SJCRH30 (cell line): ENCODE measurements at regions not wholly inside any gene's neighbourhood (a gene's known extent, or its start where the extent isn't known, plus 50 kb on each side); places are given as distances from the start of the nearest gene placed in this dataset.
A peak's percentile ranks its signal among the peaks of the same experiment; 100 is the strongest.
"Not testable (repeated sequence)": the region's sequence is repeated elsewhere in the genome, so short reads cannot be mapped to it uniquely, and the experiment has no call there.

ENCODE experiments used
- DNase-seq, 2 experiments: peaks; one replicate each; pipeline ENCODE4 v3.0.0-alpha.2; 2015 to 2020
- H3K27ac ChIP-seq: fragments of 250-450 bp; sonication (Bioruptor Pico); 2 replicates; pipeline ENCODE4 v1.5.1; 2020; ENCODE audit warnings: mild to moderate bottlenecking, moderate library complexity
- H3K27me3 ChIP-seq: fragments of 250-450 bp; sonication (Bioruptor Pico); 2 replicates; pipeline ENCODE4 v1.5.1; 2020; ENCODE audit warnings: mild to moderate bottlenecking, moderate library complexity
- H3K36me3 ChIP-seq: fragments of 250-450 bp; sonication (Bioruptor Pico); 2 replicates; pipeline ENCODE4 v1.5.1; 2020; ENCODE audit warnings: mild to moderate bottlenecking, moderate library complexity
- H3K4me1 ChIP-seq: fragments of 250-450 bp; sonication (Bioruptor Pico); 2 replicates; pipeline ENCODE4 v1.5.1; 2020; ENCODE audit warnings: mild to moderate bottlenecking, moderate library complexity
- H3K4me3 ChIP-seq: fragments of 250-450 bp; sonication (Bioruptor Pico); 2 replicates; pipeline ENCODE4 v1.5.1; 2020; ENCODE audit warnings: mild to moderate bottlenecking, moderate library complexity
- H3K9me3 ChIP-seq: fragments of 250-450 bp; sonication (Bioruptor Pico); replicated peaks from 2 replicates; pipeline ENCODE4 v1.5.1; 2020; ENCODE audit warnings: mild to moderate bottlenecking, moderate library complexity

DNA sequence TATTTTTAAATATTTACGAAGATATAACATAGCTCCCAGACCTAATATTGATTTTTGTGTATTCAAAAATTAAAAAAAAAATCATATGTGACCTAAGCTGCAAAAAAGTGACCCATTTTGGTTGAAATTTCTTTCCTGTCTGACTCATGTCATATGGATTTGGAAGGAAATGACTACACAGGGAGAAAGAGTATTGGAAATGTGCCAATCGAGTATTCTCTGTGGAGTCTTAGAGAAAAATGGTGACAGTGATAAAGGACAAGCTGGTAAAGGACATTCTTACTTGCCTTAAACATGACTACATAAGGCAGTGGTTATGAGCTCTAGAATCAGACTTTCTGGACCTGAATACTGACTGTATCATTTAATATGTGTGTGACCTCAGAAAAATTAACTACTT is 262.9 kb upstream of the PTPRD start:
- DNase-seq: no peak
- Histone ChIP-seq H3K4me3 (no peak overlapping the region), H3K9me3 (no peaks in the 10 kb centered on the region), H3K27me3 (no peaks in the 10 kb centered on the region), H3K27ac (no peak overlapping the region), H3K4me1 (no peaks in the 10 kb centered on the region), H3K36me3 (no peaks in the 10 kb centered on the region)

DNA sequence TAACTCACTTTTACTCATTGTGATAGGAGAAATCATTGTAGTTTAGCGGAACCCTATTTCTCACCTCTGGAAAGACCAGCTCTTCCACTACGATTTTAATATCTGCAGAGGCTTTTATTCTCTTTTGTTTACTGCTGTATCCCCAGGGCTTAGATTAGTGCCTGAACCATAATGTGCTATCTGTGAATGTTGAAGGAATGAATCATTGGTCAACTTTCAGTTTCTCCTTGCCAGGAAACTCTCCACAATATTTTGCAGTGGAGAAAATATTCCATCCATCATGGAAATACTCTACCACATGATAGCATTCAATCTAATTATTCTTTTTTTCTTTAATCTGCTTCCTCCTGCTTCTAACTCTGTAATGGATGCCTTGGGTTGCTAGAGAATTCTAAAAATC is 263.5 kb upstream of the PTPRD start:
- no peak for DNase-seq
- no peaks in the 10 kb centered on the region for H3K9me3 ChIP-seq
- H3K27ac ChIP-seq: no peak overlapping the region
- H3K4me1 ChIP-seq: no peaks in the 10 kb centered on the region
- no peak overlapping the region for H3K4me3 ChIP-seq
- no peaks in the 10 kb centered on the region for H3K27me3 ChIP-seq
- no peaks in the 10 kb centered on the region for H3K36me3 ChIP-seq

DNA sequence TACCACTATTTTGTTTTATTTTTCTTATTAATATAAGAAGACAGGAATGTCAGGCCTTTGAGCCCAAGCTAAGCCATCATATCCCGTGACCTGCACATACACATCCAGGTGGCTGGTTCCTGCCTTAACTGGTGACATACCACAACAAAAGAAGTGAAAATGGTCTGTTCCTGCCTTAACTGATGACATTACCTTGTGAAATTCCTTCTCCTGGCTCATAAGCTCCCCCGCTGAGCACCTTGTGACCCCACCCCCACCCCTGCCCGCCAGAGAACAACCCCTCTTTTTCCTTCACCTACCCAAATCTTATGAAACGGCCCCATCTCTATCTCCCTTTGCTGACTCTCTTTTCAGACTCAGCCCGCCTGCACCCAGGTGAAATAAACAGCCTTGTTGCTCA is 277.5 kb upstream of the PTPRD start:
- not testable (repeated sequence) for DNase-seq, H3K4me3 ChIP-seq, H3K27ac ChIP-seq, H3K36me3 ChIP-seq, H3K27me3 ChIP-seq, H3K9me3 ChIP-seq, H3K4me1 ChIP-seq

DNA sequence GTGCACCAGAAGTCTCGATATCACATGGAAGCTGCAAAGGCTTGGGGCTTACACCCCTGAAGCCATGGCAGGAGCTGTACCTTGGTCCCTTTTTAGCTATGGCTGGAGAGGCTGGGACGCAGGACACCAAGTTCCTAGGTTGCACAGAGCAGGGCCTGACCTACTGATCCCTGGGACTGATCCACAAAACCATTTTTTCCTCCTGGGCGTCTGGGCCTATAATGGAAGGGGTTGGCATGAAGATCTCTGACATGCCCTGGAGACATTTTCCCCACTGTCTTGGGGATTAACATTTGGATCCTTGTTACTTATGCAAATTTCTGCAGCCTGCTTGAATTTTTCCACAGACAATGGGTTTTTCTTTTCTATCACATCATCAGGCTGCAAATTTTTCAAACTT is 286.7 kb upstream of the PTPRD start:
- no peak overlapping the region for H3K27ac ChIP-seq
- H3K9me3 ChIP-seq: no peaks in the 10 kb centered on the region
- no peak overlapping the region for H3K4me3 ChIP-seq
- H3K4me1 ChIP-seq: no peaks in the 10 kb centered on the region
- H3K36me3 ChIP-seq: no peaks in the 10 kb centered on the region
- DNase-seq: no peak
- no peaks in the 10 kb centered on the region for H3K27me3 ChIP-seq

DNA sequence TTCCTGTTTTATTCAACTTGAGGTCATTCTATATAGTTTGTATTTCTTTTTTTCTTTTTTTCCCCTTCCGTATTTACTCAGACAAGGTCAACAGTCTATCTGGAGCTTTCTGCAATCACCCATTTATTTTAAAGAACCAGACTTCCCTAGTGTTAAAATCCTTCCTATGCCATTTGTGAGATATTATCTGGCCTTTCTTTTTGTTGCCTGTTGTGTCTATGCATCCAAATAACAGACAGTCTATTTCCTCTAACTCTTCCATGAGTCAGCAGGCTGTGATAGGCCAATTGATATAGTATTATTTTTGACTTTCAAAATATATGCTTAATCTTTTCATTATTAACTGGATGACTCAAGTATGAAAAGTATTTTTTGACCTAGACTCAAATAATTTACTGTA is 291.2 kb upstream of the PTPRD start:
- H3K36me3 ChIP-seq: no peaks in the 10 kb centered on the region
- no peaks in the 10 kb centered on the region for H3K4me1 ChIP-seq
- no peak for DNase-seq
- H3K27ac ChIP-seq: no peak overlapping the region
- no peaks in the 10 kb centered on the region for H3K9me3 ChIP-seq
- no peaks in the 10 kb centered on the region for H3K27me3 ChIP-seq
- no peak overlapping the region for H3K4me3 ChIP-seq

DNA sequence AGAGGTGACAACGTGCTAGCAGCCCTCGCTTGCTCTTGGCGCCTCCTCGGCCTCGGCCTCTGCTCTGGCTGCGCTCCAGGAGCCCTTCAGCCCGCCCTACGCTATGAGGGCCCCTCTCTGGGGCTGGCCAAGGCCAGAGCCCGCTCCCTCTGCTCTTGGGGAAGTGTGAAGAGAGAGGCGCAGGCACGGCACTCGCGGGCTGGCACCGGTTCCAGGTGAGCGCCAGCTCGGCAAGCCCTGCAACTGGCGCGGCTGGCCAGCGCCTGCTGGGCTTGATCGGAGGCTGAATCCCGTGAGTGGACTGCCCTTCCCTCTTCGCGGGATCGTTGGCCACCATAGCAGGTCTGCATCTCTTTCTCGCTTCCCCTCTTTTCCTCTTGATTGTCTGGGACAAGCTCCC is 298.0 kb upstream of the PTPRD start:
- no peaks in the 10 kb centered on the region for H3K9me3 ChIP-seq
- H3K27ac ChIP-seq: no peak overlapping the region
- H3K36me3 ChIP-seq: no peaks in the 10 kb centered on the region
- H3K27me3 ChIP-seq: no peaks in the 10 kb centered on the region
- H3K4me3 ChIP-seq: no peak overlapping the region
- H3K4me1 ChIP-seq: no peaks in the 10 kb centered on the region
- no peak for DNase-seq

DNA sequence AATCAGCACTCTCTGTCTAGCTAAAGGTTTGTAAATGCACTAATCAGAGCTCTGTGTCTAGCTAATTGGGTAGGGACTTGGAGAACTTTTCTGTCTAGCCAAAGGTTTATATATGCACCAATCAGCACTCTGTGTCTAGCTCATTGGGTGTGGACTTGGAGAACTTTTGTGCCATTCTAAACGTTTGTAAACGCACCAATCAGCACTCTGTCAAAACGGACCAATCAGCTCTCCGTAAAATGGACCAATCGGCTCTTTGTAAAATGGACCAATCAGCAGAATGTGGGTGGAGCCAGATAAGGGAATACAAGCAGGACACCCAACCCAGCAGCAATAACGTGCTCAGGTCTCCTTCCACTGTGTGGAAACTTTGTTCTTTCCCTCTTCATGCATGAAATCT is 298.6 kb upstream of the PTPRD start:
- no peaks in the 10 kb centered on the region for H3K36me3 ChIP-seq
- no peaks in the 10 kb centered on the region for H3K9me3 ChIP-seq
- H3K27me3 ChIP-seq: no peaks in the 10 kb centered on the region
- no peak overlapping the region for H3K4me3 ChIP-seq
- DNase-seq: peak in 1 of 2 experiments; percentile 1
- no peaks in the 10 kb centered on the region for H3K4me1 ChIP-seq
- H3K27ac ChIP-seq: no peak overlapping the region

DNA sequence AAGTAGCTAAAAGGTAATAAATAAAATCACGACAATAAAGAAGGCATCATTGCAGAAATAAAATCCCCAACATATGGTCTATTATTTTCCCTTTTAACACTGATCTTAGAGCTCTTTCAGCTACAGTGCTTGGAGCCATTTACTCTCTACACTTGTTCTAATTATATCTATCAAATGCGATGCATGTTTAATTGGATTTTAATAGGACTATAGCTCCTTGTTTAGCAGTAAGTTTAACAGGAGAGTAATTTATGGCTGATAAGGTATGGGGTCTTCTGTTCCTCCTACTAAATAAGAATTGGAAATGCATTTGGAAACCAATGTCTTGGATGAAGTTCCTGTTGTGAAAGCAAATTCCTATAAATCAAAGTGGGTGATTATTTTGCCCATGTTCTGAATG is 304.2 kb upstream of the PTPRD start:
- no peaks in the 10 kb centered on the region for H3K4me1 ChIP-seq
- no peak overlapping the region for H3K27ac ChIP-seq
- no peaks in the 10 kb centered on the region for H3K36me3 ChIP-seq
- DNase-seq: no peak
- H3K9me3 ChIP-seq: no peaks in the 10 kb centered on the region
- no peak overlapping the region for H3K4me3 ChIP-seq
- H3K27me3 ChIP-seq: no peaks in the 10 kb centered on the region

DNA sequence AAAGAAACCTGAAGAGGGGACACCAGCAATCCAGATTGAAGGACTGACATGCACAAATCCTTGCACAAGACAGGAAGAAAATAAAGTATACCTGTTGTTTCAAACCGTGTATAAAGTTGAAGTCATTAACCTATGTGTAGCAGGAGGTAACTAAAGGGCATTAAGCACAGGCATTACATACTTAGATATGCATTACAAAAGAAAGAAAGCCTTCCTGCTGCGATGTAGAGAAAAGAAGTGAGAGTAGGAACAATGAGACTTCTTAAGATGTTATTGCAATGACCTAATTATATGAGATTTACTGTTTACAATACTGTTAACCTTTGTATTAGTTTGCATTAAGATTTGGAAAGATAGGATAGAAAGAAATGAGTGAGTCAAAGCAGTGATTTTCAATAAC is 308.9 kb upstream of the PTPRD start:
- Histone ChIP-seq H3K27me3 (no peaks in the 10 kb centered on the region), H3K27ac (no peak overlapping the region), H3K4me1 (no peaks in the 10 kb centered on the region), H3K4me3 (no peak overlapping the region), H3K9me3 (no peaks in the 10 kb centered on the region), H3K36me3 (no peaks in the 10 kb centered on the region)
- DNase-seq: no peak

DNA sequence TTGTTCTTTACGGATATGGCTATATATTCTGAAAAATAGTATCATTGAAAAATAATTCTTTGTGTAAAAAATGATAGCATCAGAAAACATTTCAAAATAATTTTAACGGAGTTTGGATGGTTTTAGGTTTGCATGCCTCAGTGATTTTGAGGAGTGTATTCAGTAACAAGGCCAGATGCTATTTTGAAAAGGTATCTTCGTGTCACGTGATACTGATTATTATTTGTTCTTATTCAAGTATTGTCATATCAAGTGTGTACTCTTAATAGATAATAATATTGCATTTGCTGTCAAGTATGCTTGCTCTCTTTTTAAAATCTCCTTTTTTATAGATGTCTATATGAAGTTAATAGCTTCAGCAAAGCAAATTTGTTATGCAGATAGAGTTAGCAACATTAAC is 313.1 kb upstream of the PTPRD start:
- H3K9me3 ChIP-seq: no peaks in the 10 kb centered on the region
- H3K27ac ChIP-seq: no peak overlapping the region
- H3K27me3 ChIP-seq: no peaks in the 10 kb centered on the region
- no peaks in the 10 kb centered on the region for H3K36me3 ChIP-seq
- no peaks in the 10 kb centered on the region for H3K4me1 ChIP-seq
- no peak overlapping the region for H3K4me3 ChIP-seq
- no peak for DNase-seq

DNA sequence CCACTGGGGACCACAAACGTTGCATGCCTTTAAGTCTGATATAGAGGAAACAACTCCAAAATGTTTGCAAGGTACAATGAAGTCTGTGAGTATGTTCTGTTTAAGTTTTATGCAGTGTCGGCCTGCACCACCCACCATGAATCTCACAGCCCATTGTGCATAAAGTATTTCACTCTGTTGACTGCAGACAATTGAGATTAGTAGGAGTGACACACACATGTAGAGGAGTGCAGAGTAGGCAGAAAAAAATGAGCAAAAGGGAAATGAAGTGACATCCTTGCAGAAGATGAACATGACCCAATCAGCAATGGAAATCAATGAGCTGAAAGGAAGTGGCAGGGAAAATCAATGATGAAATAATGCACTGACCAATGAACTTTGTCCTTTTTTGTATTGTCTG is 315.6 kb upstream of the PTPRD start:
- H3K4me3 ChIP-seq: no peak overlapping the region
- no peaks in the 10 kb centered on the region for H3K4me1 ChIP-seq
- no peaks in the 10 kb centered on the region for H3K9me3 ChIP-seq
- no peak for DNase-seq
- H3K36me3 ChIP-seq: no peaks in the 10 kb centered on the region
- no peaks in the 10 kb centered on the region for H3K27me3 ChIP-seq
- H3K27ac ChIP-seq: no peak overlapping the region

DNA sequence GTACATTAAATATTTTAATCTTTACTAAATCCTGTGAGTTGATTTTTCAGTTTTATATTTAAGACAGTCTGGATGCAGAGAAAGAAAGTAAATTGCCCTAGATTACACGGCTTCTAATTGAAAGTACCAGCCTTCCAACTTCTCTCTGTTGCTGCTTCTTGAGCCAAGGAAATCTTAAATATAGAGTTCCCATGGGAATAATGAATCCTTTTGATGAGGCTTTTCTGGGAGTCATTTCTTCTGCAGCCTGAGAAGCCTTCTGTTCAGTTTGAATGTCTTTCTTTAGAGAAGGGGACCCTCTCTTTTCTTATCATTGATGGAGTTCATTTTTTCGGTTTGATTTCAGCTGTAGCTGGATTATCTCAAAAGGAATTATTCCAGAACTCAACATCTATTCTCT is 317.3 kb upstream of the PTPRD start:
- H3K27me3 ChIP-seq: no peaks in the 10 kb centered on the region
- no peaks in the 10 kb centered on the region for H3K36me3 ChIP-seq
- no peak overlapping the region for H3K27ac ChIP-seq
- H3K9me3 ChIP-seq: no peaks in the 10 kb centered on the region
- no peak for DNase-seq
- H3K4me3 ChIP-seq: no peak overlapping the region
- no peaks in the 10 kb centered on the region for H3K4me1 ChIP-seq

DNA sequence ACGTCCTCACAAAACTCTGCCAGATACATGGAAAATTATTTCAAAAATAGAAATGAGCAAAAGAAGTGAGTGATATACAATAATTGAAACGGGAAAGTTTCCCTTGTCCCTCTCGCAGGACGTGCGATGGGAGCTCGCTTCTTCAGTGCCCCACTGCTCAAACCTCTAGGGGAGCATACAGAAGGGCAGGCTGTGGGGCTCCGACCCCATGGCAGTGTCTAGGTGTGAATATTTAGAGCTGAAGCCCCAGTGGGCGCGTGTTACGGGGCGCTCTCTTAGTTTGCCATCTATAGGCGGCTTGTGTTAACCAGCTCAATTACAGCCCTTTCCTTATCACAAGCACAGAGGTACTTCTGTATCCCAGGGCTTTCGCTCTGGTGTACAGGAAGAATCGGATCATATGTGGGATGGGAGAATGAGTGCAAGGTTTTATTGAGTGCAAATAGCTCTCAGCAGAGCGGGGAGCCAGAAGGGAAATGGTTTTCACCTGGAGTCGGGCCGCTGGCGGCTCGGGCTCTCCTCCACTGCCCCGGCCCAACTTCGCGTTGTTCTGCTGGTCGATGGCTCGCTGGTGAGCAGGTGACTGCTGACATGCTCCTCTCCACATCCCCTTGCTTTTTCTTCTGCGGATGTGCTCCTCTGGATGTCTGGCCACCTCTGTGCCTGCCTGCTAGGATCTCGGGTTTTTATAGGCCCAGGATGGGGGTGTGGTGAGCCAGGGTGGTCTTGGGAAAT is 334.0 kb upstream of the PTPRD start:
- no peak overlapping the region for H3K4me3 ChIP-seq
- no peaks in the 10 kb centered on the region for H3K27me3 ChIP-seq
- no peaks in the 10 kb centered on the region for H3K9me3 ChIP-seq
- H3K36me3 ChIP-seq: no peaks in the 10 kb centered on the region
- no peak overlapping the region for H3K27ac ChIP-seq
- no peaks in the 10 kb centered on the region for H3K4me1 ChIP-seq
- no peak for DNase-seq

DNA sequence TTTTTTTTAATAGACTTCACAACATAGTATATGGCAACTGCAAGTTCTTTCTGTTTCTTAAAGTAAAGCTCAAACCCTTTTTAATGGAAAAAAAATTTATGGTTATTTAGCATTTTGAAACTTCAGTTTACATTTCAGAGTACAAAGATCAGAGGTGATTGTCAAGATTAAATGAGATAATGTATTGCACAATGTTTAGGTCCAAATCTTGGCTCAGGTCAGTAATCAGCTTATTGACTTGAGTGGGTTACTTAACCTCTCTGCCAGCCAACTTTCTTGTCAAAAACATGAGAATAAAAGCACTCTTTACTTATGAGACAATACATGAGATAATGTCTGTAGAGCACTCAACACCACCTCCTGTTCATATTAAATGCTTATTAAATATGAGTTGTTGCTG is 345.1 kb upstream of the PTPRD start:
- H3K4me1 ChIP-seq: no peaks in the 10 kb centered on the region
- H3K27ac ChIP-seq: no peak overlapping the region
- no peaks in the 10 kb centered on the region for H3K36me3 ChIP-seq
- no peaks in the 10 kb centered on the region for H3K9me3 ChIP-seq
- H3K4me3 ChIP-seq: no peak overlapping the region
- DNase-seq: no peak
- no peaks in the 10 kb centered on the region for H3K27me3 ChIP-seq

DNA sequence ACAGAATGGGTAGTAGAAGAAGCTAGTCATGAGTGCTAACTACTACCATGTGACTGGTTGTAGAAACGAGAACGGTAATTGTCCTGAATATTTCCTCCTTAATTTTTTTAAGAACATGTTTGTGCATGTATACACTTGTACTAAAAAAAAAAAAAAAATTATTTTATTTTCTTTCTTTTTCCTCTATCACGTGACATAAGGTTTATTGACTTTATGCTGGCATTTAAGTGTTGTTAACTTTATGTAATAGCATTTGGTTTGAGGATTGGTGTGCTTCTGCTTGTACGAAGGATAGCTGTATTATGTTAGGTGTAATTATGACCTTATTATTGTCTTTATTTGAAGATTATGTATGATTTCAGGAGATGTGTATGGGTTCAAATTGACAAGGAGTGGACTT is 349.1 kb upstream of the PTPRD start:
- no peaks in the 10 kb centered on the region for H3K9me3 ChIP-seq
- no peak overlapping the region for H3K27ac ChIP-seq
- no peaks in the 10 kb centered on the region for H3K4me1 ChIP-seq
- no peaks in the 10 kb centered on the region for H3K36me3 ChIP-seq
- no peak for DNase-seq
- H3K4me3 ChIP-seq: no peak overlapping the region
- H3K27me3 ChIP-seq: no peaks in the 10 kb centered on the region

DNA sequence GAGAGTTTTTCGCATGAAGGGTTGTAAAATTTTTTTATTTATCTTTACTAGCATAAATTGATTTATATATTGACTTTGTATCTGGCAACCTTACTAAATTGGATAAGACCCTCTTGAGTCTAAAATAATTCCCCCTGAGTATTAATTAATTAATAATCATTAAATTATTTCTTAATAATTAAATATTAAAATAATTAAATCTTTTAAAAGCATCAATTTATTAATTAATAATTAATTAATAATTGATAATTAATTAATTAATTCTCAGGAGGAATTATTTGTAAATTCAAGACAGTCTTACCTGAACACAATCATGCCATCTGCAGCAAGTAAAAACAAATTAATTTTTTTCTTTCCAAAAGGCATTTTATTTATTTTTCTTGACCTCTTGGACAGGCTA is 370.4 kb upstream of the PTPRD start:
- no peaks in the 10 kb centered on the region for H3K9me3 ChIP-seq
- H3K4me1 ChIP-seq: no peaks in the 10 kb centered on the region
- DNase-seq: no peak
- no peak overlapping the region for H3K27ac ChIP-seq
- H3K36me3 ChIP-seq: no peaks in the 10 kb centered on the region
- no peak overlapping the region for H3K4me3 ChIP-seq
- no peaks in the 10 kb centered on the region for H3K27me3 ChIP-seq
